ENCODE measurements at regions not wholly inside any gene's neighbourhood (a gene's known extent, or its start where the extent isn't known, plus 50 kb on each side); places are given as distances from the start of the nearest gene placed in this dataset.
A peak's percentile ranks its signal among the peaks of the same experiment; 100 is the strongest.

GRCh38 chr3:194998417-194998816, 272.5 kb downstream of the XXYLT1 start:
- Mint-ChIP-seq H3K27ac (no peak overlapping the region), H3K9me3 (no peaks in the 10 kb centered on the region), H3K36me3 (no peaks in the 10 kb centered on the region), H3K4me3 (no peak overlapping the region), H3K4me1 (peaks cover 0 to 5% (median 0%) of the 10 kb centered on the region in 7 donors), H3K27me3 (peaks cover 0 to 14% (median 0%) of the 10 kb centered on the region in 5 donors)
- H3K4me3 ChIP-seq (ENCODE audit: low read length) = no peak overlapping the region
- DNase-seq (peak in 1 of 9 donors; percentile 4), ATAC-seq (no peak)
- H3K4me1 ChIP-seq (ENCODE audit: control insufficient read depth in 2 of 2, insufficient read depth in 2 of 2, low read length in 2 of 2) = no peaks in the 10 kb centered on the region
- intact Hi-C loops (cut with micrococcal nuclease) = no loop called here
- no peak overlapping the region for H3K27ac ChIP-seq (ENCODE audit: low read depth, low read length)
- no peaks in the 10 kb centered on the region for H3K27me3 ChIP-seq (ENCODE audit: control insufficient read depth in 2 of 2, insufficient read depth in 2 of 2, low read length in 2 of 2)
- no peaks in the 10 kb centered on the region for H3K9me3 ChIP-seq (ENCODE audit: control insufficient read depth in 2 of 3, low read length in 3 of 3)
- POLR2A ChIA-PET = no interaction called here
- CTCF ChIA-PET = no interaction called here
- H3K36me3 ChIP-seq (ENCODE audit: control insufficient read depth in 2 of 3, insufficient read depth in 3 of 3, low read length in 3 of 3) = no peaks in the 10 kb centered on the region

GRCh38 chr3:194998948-194999347, 272.0 kb downstream of the XXYLT1 start:
- ChIA-PET POLR2A (no interaction called here), CTCF (no interaction called here)
- Histone ChIP-seq H3K4me1 (ENCODE audit: control insufficient read depth in 2 of 2, insufficient read depth in 2 of 2, low read length in 2 of 2) (no peaks in the 10 kb centered on the region), H3K9me3 (ENCODE audit: control insufficient read depth in 2 of 3, low read length in 3 of 3) (no peaks in the 10 kb centered on the region), H3K4me3 (ENCODE audit: low read length) (no peak overlapping the region), H3K27me3 (ENCODE audit: control insufficient read depth in 2 of 2, insufficient read depth in 2 of 2, low read length in 2 of 2) (no peaks in the 10 kb centered on the region), H3K27ac (ENCODE audit: low read depth, low read length) (no peak overlapping the region), H3K36me3 (ENCODE audit: control insufficient read depth in 2 of 3, insufficient read depth in 3 of 3, low read length in 3 of 3) (no peaks in the 10 kb centered on the region)
- no peaks in the 10 kb centered on the region for H3K36me3 Mint-ChIP-seq
- intact Hi-C loops (cut with micrococcal nuclease) = no loop called here
- peaks cover 0 to 6% (median 0%) of the 10 kb centered on the region in 7 donors for H3K4me1 Mint-ChIP-seq
- no peak overlapping the region for H3K27ac Mint-ChIP-seq
- H3K27me3 Mint-ChIP-seq = peaks cover 0 to 14% (median 0%) of the 10 kb centered on the region in 5 donors
- H3K9me3 Mint-ChIP-seq = no peaks in the 10 kb centered on the region
- no peak overlapping the region for H3K4me3 Mint-ChIP-seq
- no peak for ATAC-seq
- peak in 1 of 9 donors; percentile 14 for DNase-seq

GRCh38 chr3:194999491-194999890, 271.5 kb downstream of the XXYLT1 start:
- H3K36me3 ChIP-seq (ENCODE audit: control insufficient read depth in 2 of 3, insufficient read depth in 3 of 3, low read length in 3 of 3) = no peaks in the 10 kb centered on the region
- Mint-ChIP-seq H3K36me3 (no peaks in the 10 kb centered on the region), H3K4me3 (no peak overlapping the region), H3K4me1 (peaks cover 0 to 6% (median 0%) of the 10 kb centered on the region in 7 donors), H3K27me3 (peaks cover 0 to 14% (median 0%) of the 10 kb centered on the region in 5 donors), H3K27ac (no peak overlapping the region), H3K9me3 (no peaks in the 10 kb centered on the region)
- intact Hi-C loops (cut with micrococcal nuclease) = no loop called here
- H3K4me3 ChIP-seq (ENCODE audit: low read length) = no peak overlapping the region
- no peaks in the 10 kb centered on the region for H3K4me1 ChIP-seq (ENCODE audit: control insufficient read depth in 2 of 2, insufficient read depth in 2 of 2, low read length in 2 of 2)
- no peaks in the 10 kb centered on the region for H3K9me3 ChIP-seq (ENCODE audit: control insufficient read depth in 2 of 3, low read length in 3 of 3)
- no peaks in the 10 kb centered on the region for H3K27me3 ChIP-seq (ENCODE audit: control insufficient read depth in 2 of 2, insufficient read depth in 2 of 2, low read length in 2 of 2)
- ChIA-PET CTCF (no interaction called here), POLR2A (no interaction called here)
- H3K27ac ChIP-seq (ENCODE audit: low read depth, low read length) = no peak overlapping the region
- DNase-seq (no peak), ATAC-seq (no peak)

- DNase-seq (no peak), ATAC-seq (no peak)
- Histone ChIP-seq H3K9me3 (ENCODE audit: control insufficient read depth in 2 of 3, low read length in 3 of 3) (no peaks in the 10 kb centered on the region), H3K27ac (ENCODE audit: low read depth, low read length) (no peak overlapping the region), H3K4me1 (ENCODE audit: control insufficient read depth in 2 of 2, insufficient read depth in 2 of 2, low read length in 2 of 2) (no peaks in the 10 kb centered on the region), H3K36me3 (ENCODE audit: control insufficient read depth in 2 of 3, insufficient read depth in 3 of 3, low read length in 3 of 3) (no peaks in the 10 kb centered on the region), H3K4me3 (ENCODE audit: low read length) (no peak overlapping the region), H3K27me3 (ENCODE audit: control insufficient read depth in 2 of 2, insufficient read depth in 2 of 2, low read length in 2 of 2) (no peaks in the 10 kb centered on the region)
- ChIA-PET POLR2A (no interaction called here), CTCF (no interaction called here)
- no peaks in the 10 kb centered on the region for H3K9me3 Mint-ChIP-seq
- peaks cover 0 to 6% (median 0%) of the 10 kb centered on the region in 7 donors for H3K4me1 Mint-ChIP-seq
- H3K4me3 Mint-ChIP-seq = no peak overlapping the region
- intact Hi-C loops (cut with micrococcal nuclease) = no loop called here
- H3K27me3 Mint-ChIP-seq = peaks cover 0 to 14% (median 0%) of the 10 kb centered on the region in 5 donors
- H3K27ac Mint-ChIP-seq = no peak overlapping the region
- no peaks in the 10 kb centered on the region for H3K36me3 Mint-ChIP-seq
These were observed 269.7 kb downstream of the XXYLT1 start for GRCh38 chr3:195001261-195001660.

- no peaks in the 10 kb centered on the region for H3K36me3 ChIP-seq (ENCODE audit: control insufficient read depth in 2 of 3, insufficient read depth in 3 of 3, low read length in 3 of 3)
- Mint-ChIP-seq H3K4me3 (no peak overlapping the region), H3K27ac (no peak overlapping the region), H3K27me3 (peaks cover 0 to 14% (median 0%) of the 10 kb centered on the region in 5 donors), H3K4me1 (peaks cover 0 to 6% (median 0%) of the 10 kb centered on the region in 7 donors), H3K36me3 (no peaks in the 10 kb centered on the region), H3K9me3 (no peaks in the 10 kb centered on the region)
- DNase-seq = peak in 4 of 9 donors; percentile 5 to 12 (median 10)
- no peaks in the 10 kb centered on the region for H3K4me1 ChIP-seq (ENCODE audit: control insufficient read depth in 2 of 2, insufficient read depth in 2 of 2, low read length in 2 of 2)
- no peak overlapping the region for H3K4me3 ChIP-seq (ENCODE audit: low read length)
- intact Hi-C loops (cut with micrococcal nuclease) = loop anchor here in 1 of 2 donors (1.0 kb wide), 2 partner anchors 257 to 320 kb away; no protein-coding TSS in a partner anchor
- H3K9me3 ChIP-seq (ENCODE audit: control insufficient read depth in 2 of 3, low read length in 3 of 3) = no peaks in the 10 kb centered on the region
- ChIA-PET CTCF (interaction anchor here (0.8 to 1.1 kb wide), 4 partner anchors 105 to 257 kb away, joined by 3 to 5 read pairs (median 4); no protein-coding TSS in a partner anchor), POLR2A (no interaction called here)
- peak; percentile 65 for ATAC-seq
- H3K27me3 ChIP-seq (ENCODE audit: control insufficient read depth in 2 of 2, insufficient read depth in 2 of 2, low read length in 2 of 2) = no peaks in the 10 kb centered on the region
- no peak overlapping the region for H3K27ac ChIP-seq (ENCODE audit: low read depth, low read length)
These were observed 268.7 kb downstream of the XXYLT1 start for GRCh38 chr3:195001961-195002861.

- POLR2A ChIA-PET = no interaction called here
- intact Hi-C loops (cut with micrococcal nuclease) = no loop called here
These were observed 267.7 kb downstream of the XXYLT1 start for GRCh38 chr3:195003006-195003892.

More at GRCh38 chr3:195003006-195003892, 267.7 kb downstream of the XXYLT1 start:
- Mint-ChIP-seq H3K9me3 (no peaks in the 10 kb centered on the region), H3K4me1 (peaks cover 0 to 6% (median 0%) of the 10 kb centered on the region in 7 donors), H3K36me3 (no peaks in the 10 kb centered on the region), H3K27ac (no peak overlapping the region), H3K4me3 (no peak overlapping the region), H3K27me3 (peaks cover 0 to 14% (median 0%) of the 10 kb centered on the region in 5 donors)
- Histone ChIP-seq H3K4me3 (ENCODE audit: low read length) (no peak overlapping the region), H3K27me3 (ENCODE audit: control insufficient read depth in 2 of 2, insufficient read depth in 2 of 2, low read length in 2 of 2) (no peaks in the 10 kb centered on the region), H3K27ac (ENCODE audit: low read depth, low read length) (no peak overlapping the region), H3K4me1 (ENCODE audit: control insufficient read depth in 2 of 2, insufficient read depth in 2 of 2, low read length in 2 of 2) (no peaks in the 10 kb centered on the region), H3K9me3 (ENCODE audit: control insufficient read depth in 2 of 3, low read length in 3 of 3) (no peaks in the 10 kb centered on the region), H3K36me3 (ENCODE audit: control insufficient read depth in 2 of 3, insufficient read depth in 3 of 3, low read length in 3 of 3) (no peaks in the 10 kb centered on the region)
- CTCF ChIA-PET = interaction anchor here (0.9 to 1.1 kb wide), 3 partner anchors 103 to 256 kb away, joined by 3 to 5 read pairs (median 4); no protein-coding TSS in a partner anchor
- ATAC-seq (peak; percentile 61), DNase-seq (no peak)

All from naive thymus-derived CD4-positive, alpha-beta T cell (primary cell).